Uterus (tissue), 2 donors: ENCODE measurements at regions not wholly inside any gene's neighbourhood (a gene's known extent, or its start where the extent isn't known, plus 50 kb on each side); places are given as distances from the start of the nearest gene placed in this dataset.

Source experiments
- CTCF ChIP-seq, 4 experiments: fragments of 200-600 bp in 2 of 4; fragments of 450-650 bp in 2 of 4; sonication (generic) in 2 of 4; IDR thresholded peaks; one replicate each; pipeline ENCODE4 v1.5.1; 2016 to 2019; ENCODE audit warnings: antibody characterized with exemption in 4 of 4, mild to moderate bottlenecking in 2 of 4, moderate library complexity in 1 of 4
- POLR2A ChIP-seq, 2 donors: fragments of 450-650 bp; IDR thresholded peaks; one replicate each; pipeline ENCODE4 v1.6.1; 2016; ENCODE audit warnings: antibody characterized with exemption in 2 of 2, mild to moderate bottlenecking in 1 of 2, moderate library complexity in 1 of 2

- TF ChIP-seq CTCF (IDR thresholded peaks at IDR 0.05) (no peak), POLR2A (IDR thresholded peaks at IDR 0.05) (no peak)
Measured at GRCh38 chr7:25887795-25888559, 264.0 kb upstream of the NFE2L3 start.
